ENCODE measurements at regions not wholly inside any gene's neighbourhood (a gene's known extent, or its start where the extent isn't known, plus 50 kb on each side); places are given as distances from the start of the nearest gene placed in this dataset.

GRCh38 chrX:38917954-38918353, 116.7 kb downstream of the MID1IP1 start:
- ChIA-PET POLR2A (no interaction called here), CTCF (no interaction called here)
- H3K9me3 ChIP-seq (ENCODE audit: control insufficient read depth, insufficient read depth, low read depth, low read length): no peaks in the 10 kb centered on the region
- H3K4me1 ChIP-seq (ENCODE audit: control insufficient read depth, insufficient read depth, low read length): no peaks in the 10 kb centered on the region
- H3K36me3 ChIP-seq (ENCODE audit: control insufficient read depth in 2 of 2, insufficient read depth in 1 of 2, low read length in 2 of 2): no peaks in the 10 kb centered on the region
- H3K4me3 ChIP-seq (ENCODE audit: low read depth, low read length): no peak overlapping the region
- TF ChIP-seq ZFP41 (tag by site-specific recombination; IDR thresholded peaks at IDR 0.05; ENCODE audit: borderline replicate concordance) (no peak), ZNF529 (tag by site-specific recombination; IDR thresholded peaks at IDR 0.05; ENCODE audit: insufficient replicate concordance) (no peak), ZNF341 (tag by site-specific recombination; IDR thresholded peaks at IDR 0.05; ENCODE audit: low read depth) (no peak)
- no peak overlapping the region for H3K27ac ChIP-seq (ENCODE audit: extremely low read depth, low read depth, low read length)

- no peaks in the 10 kb centered on the region for H3K36me3 ChIP-seq (ENCODE audit: control insufficient read depth in 2 of 2, insufficient read depth in 1 of 2, low read length in 2 of 2)
- H3K4me1 ChIP-seq (ENCODE audit: control insufficient read depth, insufficient read depth, low read length): no peaks in the 10 kb centered on the region
- H3K9me3 ChIP-seq (ENCODE audit: control insufficient read depth, insufficient read depth, low read depth, low read length): no peaks in the 10 kb centered on the region
- H3K4me3 ChIP-seq (ENCODE audit: low read depth, low read length): no peak overlapping the region
- no peak overlapping the region for H3K27ac ChIP-seq (ENCODE audit: extremely low read depth, low read depth, low read length)
- TF ChIP-seq KLF9 (tag by site-specific recombination; IDR thresholded peaks at IDR 0.05; ENCODE audit: low read depth): no peak
- TF ChIP-seq ZBTB49 (tag by site-specific recombination; IDR thresholded peaks at IDR 0.05; ENCODE audit: low read depth): no peak
- TF ChIP-seq ZNF473 (tag by site-specific recombination; IDR thresholded peaks at IDR 0.05): no peak
- TF ChIP-seq ZSCAN5A (tag by site-specific recombination; IDR thresholded peaks at IDR 0.05): no peak
- no peak for TF ChIP-seq HIC1 (tag by site-specific recombination; IDR thresholded peaks at IDR 0.05)
- no peak for TF ChIP-seq ZNF175 (tag by site-specific recombination; IDR thresholded peaks at IDR 0.05)
- ChIA-PET POLR2A (no interaction called here), CTCF (interaction anchor here (0.6 kb wide), 1 partner anchor 170 kb away, joined by 3 read pairs; no protein-coding TSS in a partner anchor)
Observed at GRCh38 chrX:38919202-38919601, 117.9 kb downstream of the MID1IP1 start.

- no peak for TF ChIP-seq ZNF785 (tag by site-specific recombination; IDR thresholded peaks at IDR 0.05)
- H3K4me1 ChIP-seq (ENCODE audit: control insufficient read depth, insufficient read depth, low read length): no peaks in the 10 kb centered on the region
- no peak overlapping the region for H3K4me3 ChIP-seq (ENCODE audit: low read depth, low read length)
- ChIA-PET CTCF (interaction anchor here (0.6 kb wide), 1 partner anchor 169 kb away, joined by 3 read pairs; no protein-coding TSS in a partner anchor), POLR2A (no interaction called here)
- no peak overlapping the region for H3K27ac ChIP-seq (ENCODE audit: extremely low read depth, low read depth, low read length)
- no peaks in the 10 kb centered on the region for H3K9me3 ChIP-seq (ENCODE audit: control insufficient read depth, insufficient read depth, low read depth, low read length)
- no peaks in the 10 kb centered on the region for H3K36me3 ChIP-seq (ENCODE audit: control insufficient read depth in 2 of 2, insufficient read depth in 1 of 2, low read length in 2 of 2)
Observed at GRCh38 chrX:38919853-38920528, 118.7 kb downstream of the MID1IP1 start.

- Histone ChIP-seq H3K4me3 (ENCODE audit: low read depth, low read length) (no peak overlapping the region), H3K27ac (ENCODE audit: extremely low read depth, low read depth, low read length) (no peak overlapping the region), H3K9me3 (ENCODE audit: control insufficient read depth, insufficient read depth, low read depth, low read length) (no peaks in the 10 kb centered on the region), H3K36me3 (ENCODE audit: control insufficient read depth in 2 of 2, insufficient read depth in 1 of 2, low read length in 2 of 2) (no peaks in the 10 kb centered on the region), H3K4me1 (ENCODE audit: control insufficient read depth, insufficient read depth, low read length) (no peaks in the 10 kb centered on the region)
- CTCF ChIA-PET: interaction anchor here (0.6 kb wide), 1 partner anchor 159 kb away, joined by 4 read pairs; no protein-coding TSS in a partner anchor
- POLR2A ChIA-PET: no interaction called here
- TF ChIP-seq ZNF529 (tag by site-specific recombination; IDR thresholded peaks at IDR 0.05; ENCODE audit: insufficient replicate concordance): no peak
- no peak for TF ChIP-seq ZNF146 (tag by site-specific recombination; IDR thresholded peaks at IDR 0.05)
- TF ChIP-seq ZNF2 (tag by site-specific recombination; IDR thresholded peaks at IDR 0.05): no peak
- no peak for TF ChIP-seq ZNF26 (tag by site-specific recombination; IDR thresholded peaks at IDR 0.05)
- no peak for TF ChIP-seq ZNF560 (tag by site-specific recombination; IDR thresholded peaks at IDR 0.05; ENCODE audit: borderline replicate concordance)
- no peak for TF ChIP-seq BCL6B (tag by site-specific recombination; IDR thresholded peaks at IDR 0.05)
Observed at GRCh38 chrX:38923451-38923969, 122.3 kb downstream of the MID1IP1 start.

Measured in HEK293 (cell line).